Keratinocyte (primary cell): ENCODE measurements at regions not wholly inside any gene's neighbourhood (a gene's known extent, or its start where the extent isn't known, plus 50 kb on each side); places are given as distances from the start of the nearest gene placed in this dataset.

Experiments
- CTCF ChIP-seq, 3 experiments: IDR thresholded peaks in 1 of 3; conservative IDR thresholded peaks in 1 of 3; optimal IDR thresholded peaks in 1 of 3; 2 replicates in 2 of 3; 3 replicates in 1 of 3; pipeline versions ENCODE3 to v1.5.1; 2011; ENCODE audit warnings: low read length in 3 of 3, mild to moderate bottlenecking in 3 of 3, moderate library complexity in 2 of 3, control low read depth in 1 of 3, inconsistent platforms in 1 of 3; ENCODE audit not compliant: insufficient read depth in 2 of 3; ENCODE audit errors: extremely low read depth in 1 of 3
- EZH2 ChIP-seq: IDR thresholded peaks from one replicate; pipeline ENCODE4 v1.6.1; 2012; ENCODE audit warnings: inconsistent platforms, mild to moderate bottlenecking, low read length, moderate library complexity

GRCh38 chr5:169460123-169460522 lies 123.5 kb upstream of the SPDL1 start:
- TF ChIP-seq CTCF (optimal IDR thresholded peaks at IDR 0.05 in 1 of 3, IDR thresholded peaks at IDR 0.05 in 1 of 3, conservative IDR thresholded peaks at IDR 0.05 in 1 of 3; ENCODE audit: extremely low read depth in 1 of 3, insufficient read depth in 2 of 3, low read length in 3 of 3), result no peak
- no peak for TF ChIP-seq EZH2
